MCF 10A (cell line): ENCODE measurements at regions not wholly inside any gene's neighbourhood (a gene's known extent, or its start where the extent isn't known, plus 50 kb on each side); places are given as distances from the start of the nearest gene placed in this dataset.

Experiments used
- BruUV-seq: library from RNA; stranded (reverse); fragments of 400-500 nt; replicated peaks from 2 replicates; lab custom pipeline; 2021; lab: Mats Ljungman, UMichigan
- CTCF ChIA-PET: fragments of 300-600 bp; sonication (Branson Sonifier 250); formaldehyde crosslinking; extraction: SDS; loops from one replicate; lab custom pipeline; 2021; ENCODE audit warnings: antibody characterized with exemption, inconsistent platforms; lab: Yijun Ruan, JAX
- POLR2A ChIA-PET: fragments of 300-600, 350-650 bp; sonication (Branson Sonifier 250); formaldehyde crosslinking; extraction: SDS; loops from one replicate; lab custom pipeline; 2020; ENCODE audit warnings: antibody characterized with exemption, inconsistent platforms; lab: Yijun Ruan, JAX
- DNase-seq: peaks from one replicate; pipeline ENCODE4 v3.0.0-alpha.2; 2018; ENCODE audit not compliant: unreplicated experiment
- H3K27ac Mint-ChIP-seq: one replicate; pipeline ENCODE4 v1.8.0; 2022; ENCODE audit warnings: mild to moderate bottlenecking, low read depth, mixed read lengths; ENCODE audit not compliant: unreplicated experiment
- H3K27me3 Mint-ChIP-seq: one replicate; pipeline ENCODE4 v1.8.0; 2022; ENCODE audit warnings: mixed read lengths; ENCODE audit not compliant: insufficient read depth, unreplicated experiment
- H3K36me3 Mint-ChIP-seq: one replicate; pipeline ENCODE4 v1.8.0; 2022; ENCODE audit warnings: mild to moderate bottlenecking, moderate library complexity, mixed read lengths; ENCODE audit not compliant: insufficient read depth, unreplicated experiment
- H3K4me1 Mint-ChIP-seq: one replicate; pipeline ENCODE4 v1.8.0; 2022; ENCODE audit warnings: mixed read lengths; ENCODE audit not compliant: insufficient read depth, unreplicated experiment
- H3K4me3 Mint-ChIP-seq: one replicate; pipeline ENCODE4 v1.8.0; 2022; ENCODE audit warnings: mild to moderate bottlenecking, moderate library complexity, mixed read lengths; ENCODE audit not compliant: unreplicated experiment
- H3K9me3 Mint-ChIP-seq: one replicate; pipeline ENCODE4 v1.8.0; 2022; ENCODE audit warnings: mixed read lengths; ENCODE audit not compliant: unreplicated experiment
- CTCF ChIP-seq: fragments of 200-600 bp; IDR thresholded peaks from one replicate; pipeline ENCODE4 v1.8.0; 2022; ENCODE audit warnings: antibody characterized with exemption, mild to moderate bottlenecking; ENCODE audit not compliant: unreplicated experiment
- intact Hi-C: fragments of 100-400 bp; cut with micrococcal nuclease; formaldehyde crosslinking; loops from 2 replicates; pipeline ENCODE4 v1.14.1; 2022

DNA sequence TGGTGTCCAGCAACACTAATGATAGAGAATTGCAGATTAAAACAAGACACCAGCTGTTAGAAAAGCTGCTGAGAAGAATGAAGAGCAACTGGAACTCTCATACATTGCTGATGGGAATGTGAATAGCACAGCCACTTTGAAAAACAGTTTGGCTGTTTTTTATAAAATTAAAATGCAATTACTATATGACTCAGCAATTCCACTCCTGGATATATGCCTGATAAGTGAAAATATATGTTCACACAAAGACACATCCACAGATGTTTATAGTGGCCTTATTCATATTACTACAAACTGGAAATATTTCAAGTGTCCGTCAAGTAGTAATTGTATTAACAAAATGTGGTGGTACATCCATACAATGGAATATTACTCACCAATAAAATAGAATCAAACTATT is 99.7 kb upstream of the HAO2 start:
- TF ChIP-seq CTCF = no peak
- no TSS peak for BruUV-seq

GRCh38 chr1:119275145-119276134 is 93.1 kb upstream of the HAO2 start:
- CTCF ChIA-PET = interaction anchor here (0.6 to 5.1 kb wide), 51 partner anchors 9 to 1202 kb away, joined by 3 to 116 read pairs (median 4); partner anchors contain the start of gene HAO2
- DNase-seq = peak; percentile 72
- no TSS peak for BruUV-seq
- POLR2A ChIA-PET = interaction anchor here (0.6 to 0.8 kb wide), 2 partner anchors 1061 to 1121 kb away, joined by 3 to 5 read pairs; no protein-coding TSS in a partner anchor
- no peak overlapping the region for H3K27ac Mint-ChIP-seq
- intact Hi-C loops = loop anchor here (1.0 to 10.0 kb wide), 5 partner anchors 11 to 1201 kb away; no protein-coding TSS in a partner anchor
- peaks cover 18% of the 10 kb centered on the region for H3K4me1 Mint-ChIP-seq
- no peaks in the 10 kb centered on the region for H3K27me3 Mint-ChIP-seq
- TF ChIP-seq CTCF = peak; percentile 85
- H3K36me3 Mint-ChIP-seq = no peaks in the 10 kb centered on the region
- no peak overlapping the region for H3K4me3 Mint-ChIP-seq
- H3K9me3 Mint-ChIP-seq = no peaks in the 10 kb centered on the region

More for the DNA sequence above, 99.7 kb upstream of the HAO2 start:
- DNase-seq = no peak
- Mint-ChIP-seq H3K27me3 (no peaks in the 10 kb centered on the region), H3K27ac (no peak overlapping the region), H3K4me3 (no peak overlapping the region), H3K9me3 (no peaks in the 10 kb centered on the region), H3K36me3 (no peaks in the 10 kb centered on the region), H3K4me1 (no peaks in the 10 kb centered on the region)
- ChIA-PET CTCF (no interaction called here), POLR2A (no interaction called here)
- intact Hi-C loops = loop anchor here (5.0 kb wide), 1 partner anchor 127 kb away; the partner anchor contains the start of gene WARS2

DNA sequence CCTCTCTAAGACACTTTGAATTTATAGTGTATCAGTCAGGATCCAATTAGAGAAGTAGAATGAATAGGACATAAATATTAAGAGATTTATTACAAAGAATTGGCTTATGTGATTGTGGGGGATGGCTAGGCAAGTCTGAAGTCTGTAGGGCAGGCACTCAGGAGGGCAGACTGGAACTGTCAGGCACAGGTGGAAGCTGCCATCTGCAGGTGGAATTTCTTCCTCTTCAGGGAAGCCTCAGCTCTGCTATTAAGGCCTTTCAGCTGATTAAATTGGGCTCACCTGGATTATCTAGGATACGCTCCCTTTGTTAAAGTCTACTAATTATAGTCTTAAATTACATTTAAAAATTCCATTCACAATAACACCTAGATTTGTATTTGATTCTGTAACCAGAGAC is 92.0 kb upstream of the HAO2 start:
- ChIA-PET CTCF (interaction anchor here (0.6 to 5.1 kb wide), 36 partner anchors 9 to 1282 kb away, joined by 3 to 116 read pairs (median 4); partner anchors contain the start of gene HAO2), POLR2A (interaction anchor here (0.6 kb wide), 1 partner anchor 1062 kb away, joined by 5 read pairs; no protein-coding TSS in a partner anchor)
- TF ChIP-seq CTCF = peak; percentile 25
- H3K27me3 Mint-ChIP-seq = no peaks in the 10 kb centered on the region
- H3K4me1 Mint-ChIP-seq = peaks cover 18% of the 10 kb centered on the region
- no peaks in the 10 kb centered on the region for H3K9me3 Mint-ChIP-seq
- DNase-seq = peak; percentile 37
- H3K4me3 Mint-ChIP-seq = no peak overlapping the region
- H3K27ac Mint-ChIP-seq = no peak overlapping the region
- BruUV-seq = no TSS peak
- no peaks in the 10 kb centered on the region for H3K36me3 Mint-ChIP-seq
- intact Hi-C loops = loop anchor here (5.0 to 10.0 kb wide), 3 partner anchors 262 to 1202 kb away; no protein-coding TSS in a partner anchor
